PC-3 (cell line): ENCODE measurements at regions not wholly inside any gene's neighbourhood (a gene's known extent, or its start where the extent isn't known, plus 50 kb on each side); places are given as distances from the start of the nearest gene placed in this dataset.

Experiments used
- EZH2 ChIP-seq: fragments of 300-600 bp; sonication (generic); IDR thresholded peaks from one replicate; pipeline ENCODE4 v1.6.1; 2017; ENCODE audit warnings: antibody characterized with exemption, mild to moderate bottlenecking, low read length; ENCODE audit not compliant: unreplicated experiment
- TF ChIP-seq, protein P1 (sequence below): fragments of 300-600 bp; sonication (generic); conservative IDR thresholded peaks from 2 replicates; pipeline ENCODE4 v1.5.1; 2017; ENCODE audit warnings: antibody characterized with exemption, low read depth, mild to moderate bottlenecking, low read length

DNA sequence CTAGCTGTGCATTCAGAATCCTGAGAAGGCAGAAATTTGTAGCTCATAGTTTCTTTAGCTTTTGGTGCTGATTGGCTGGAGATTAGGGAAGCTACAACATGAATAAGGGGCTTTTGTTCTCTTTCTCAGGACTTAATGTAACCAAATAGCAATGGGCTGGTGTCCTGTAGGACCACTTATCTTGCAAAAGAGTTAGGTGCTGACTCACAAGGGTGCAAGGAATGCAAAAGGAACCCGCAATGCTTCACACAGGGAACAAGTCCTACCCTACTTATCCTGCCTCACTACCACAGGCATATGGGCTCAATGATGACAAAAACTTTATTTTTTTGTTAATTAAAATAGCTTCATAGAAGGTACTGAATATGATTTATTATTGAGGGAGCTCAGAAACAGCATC is 541.5 kb downstream of the AMY1C start:
- no peak for TF ChIP-seq EZH2
- TF ChIP-seq, protein P1, sequence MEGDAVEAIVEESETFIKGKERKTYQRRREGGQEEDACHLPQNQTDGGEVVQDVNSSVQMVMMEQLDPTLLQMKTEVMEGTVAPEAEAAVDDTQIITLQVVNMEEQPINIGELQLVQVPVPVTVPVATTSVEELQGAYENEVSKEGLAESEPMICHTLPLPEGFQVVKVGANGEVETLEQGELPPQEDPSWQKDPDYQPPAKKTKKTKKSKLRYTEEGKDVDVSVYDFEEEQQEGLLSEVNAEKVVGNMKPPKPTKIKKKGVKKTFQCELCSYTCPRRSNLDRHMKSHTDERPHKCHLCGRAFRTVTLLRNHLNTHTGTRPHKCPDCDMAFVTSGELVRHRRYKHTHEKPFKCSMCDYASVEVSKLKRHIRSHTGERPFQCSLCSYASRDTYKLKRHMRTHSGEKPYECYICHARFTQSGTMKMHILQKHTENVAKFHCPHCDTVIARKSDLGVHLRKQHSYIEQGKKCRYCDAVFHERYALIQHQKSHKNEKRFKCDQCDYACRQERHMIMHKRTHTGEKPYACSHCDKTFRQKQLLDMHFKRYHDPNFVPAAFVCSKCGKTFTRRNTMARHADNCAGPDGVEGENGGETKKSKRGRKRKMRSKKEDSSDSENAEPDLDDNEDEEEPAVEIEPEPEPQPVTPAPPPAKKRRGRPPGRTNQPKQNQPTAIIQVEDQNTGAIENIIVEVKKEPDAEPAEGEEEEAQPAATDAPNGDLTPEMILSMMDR = no peak
